SK-N-SH treated with all-trans-retinoic acid at 6 μM for 48 hours (cell line): ENCODE measurements at regions not wholly inside any gene's neighbourhood (a gene's known extent, or its start where the extent isn't known, plus 50 kb on each side); places are given as distances from the start of the nearest gene placed in this dataset.

Experiments
- ATAC-seq: fragments of 200-7000 bp; cut with Tn5 transposase; 3 replicates; pipeline ENCODE4 v1.9.1; 2020; ENCODE audit warnings: mild to moderate bottlenecking, moderate library complexity
- ARNTL ChIP-seq: fragments of 450-650 bp; formaldehyde crosslinking; IDR thresholded peaks from 2 replicates; pipeline ENCODE4 v1.5.0; 2020; ENCODE audit warnings: low read depth, mild to moderate bottlenecking, moderate library complexity, borderline replicate concordance
- BACH2 ChIP-seq: fragments of 250-450 bp; sonication (Bioruptor Pico); IDR thresholded peaks from 2 replicates; pipeline ENCODE4 v1.9.0; 2021; ENCODE audit warnings: mild to moderate bottlenecking, borderline replicate concordance
- CSDC2 ChIP-seq: fragments of 250-450 bp; sonication (Bioruptor Pico); IDR thresholded peaks from 2 replicates; pipeline ENCODE4 v1.5.0; 2020; ENCODE audit warnings: mild to moderate bottlenecking, moderate library complexity
- ESRRG ChIP-seq: fragments of 250-450 bp; sonication (Bioruptor Pico); IDR thresholded peaks from 2 replicates; pipeline ENCODE4 v1.6.1; 2021; ENCODE audit warnings: mild to moderate bottlenecking
- ISL1 ChIP-seq: fragments of 250-450 bp; sonication (Bioruptor Pico); IDR thresholded peaks from 2 replicates; pipeline ENCODE4 v2.1.2; 2022; ENCODE audit warnings: mild to moderate bottlenecking, moderate library complexity
- OSR1 ChIP-seq: fragments of 250-450 bp; sonication (Bioruptor Pico); IDR thresholded peaks from 2 replicates; pipeline ENCODE4 v1.8.0; 2022; ENCODE audit warnings: moderate library complexity, mild to moderate bottlenecking, inconsistent platforms
- PPARA ChIP-seq: fragments of 250-450 bp; sonication (Bioruptor Pico); IDR thresholded peaks from 2 replicates; pipeline ENCODE4 v1.5.0; 2020; ENCODE audit warnings: mild to moderate bottlenecking, borderline replicate concordance
- TCF4 ChIP-seq: fragments of 250-450 bp; sonication (Bioruptor Pico); IDR thresholded peaks from 2 replicates; pipeline ENCODE4 v1.8.0; 2021; ENCODE audit warnings: mild to moderate bottlenecking, moderate library complexity, borderline replicate concordance
- TOX ChIP-seq: fragments of 250-450 bp; sonication (Bioruptor Pico); IDR thresholded peaks from 2 replicates; pipeline ENCODE4 v1.8.0; 2021; ENCODE audit warnings: mild to moderate bottlenecking, moderate library complexity, borderline replicate concordance
- ZC3H10 ChIP-seq: fragments of 250-450 bp; sonication (Bioruptor Pico); IDR thresholded peaks from 2 replicates; pipeline ENCODE4 v1.5.1; 2021; ENCODE audit warnings: mild to moderate bottlenecking, moderate library complexity
- ZFP3 ChIP-seq: fragments of 250-450 bp; sonication (Bioruptor Pico); IDR thresholded peaks from 2 replicates; pipeline ENCODE4 v1.5.0; 2020; ENCODE audit warnings: mild to moderate bottlenecking, moderate library complexity
- ZFP30 ChIP-seq: fragments of 450-650 bp; formaldehyde crosslinking; IDR thresholded peaks from 2 replicates; pipeline ENCODE4 v1.5.0; 2022; ENCODE audit warnings: mild to moderate bottlenecking, moderate library complexity
- ZNF565 ChIP-seq: fragments of 450-650 bp; formaldehyde crosslinking; conservative IDR thresholded peaks from 2 replicates; pipeline ENCODE4 v1.5.0; 2020; ENCODE audit warnings: low read depth, mild to moderate bottlenecking, moderate library complexity
- ZNF70 ChIP-seq: fragments of 450-650 bp; formaldehyde crosslinking; IDR thresholded peaks from 2 replicates; pipeline ENCODE4 v1.5.0; 2020; ENCODE audit warnings: mild to moderate bottlenecking, moderate library complexity
- ZNF8 ChIP-seq: fragments of 450-650 bp; formaldehyde crosslinking; IDR thresholded peaks from 2 replicates; pipeline ENCODE4 v1.5.0; 2020; ENCODE audit warnings: mild to moderate bottlenecking, moderate library complexity
- TF ChIP-seq, protein P1 (sequence below): fragments of 250-450 bp; sonication (Bioruptor Pico); IDR thresholded peaks from 2 replicates; pipeline ENCODE4 v1.5.1; 2021; ENCODE audit warnings: mild to moderate bottlenecking, moderate library complexity
- TF ChIP-seq, protein P2 (sequence below): fragments of 250-450 bp; sonication (Bioruptor Pico); IDR thresholded peaks from 2 replicates; pipeline ENCODE4 v1.8.0; 2020; ENCODE audit warnings: mild to moderate bottlenecking, moderate library complexity, borderline replicate concordance
- TF ChIP-seq, protein P3 (sequence below): fragments of 250-450 bp; sonication (Bioruptor Pico); IDR thresholded peaks from 2 replicates; pipeline ENCODE4 v1.5.0; 2020; ENCODE audit warnings: mild to moderate bottlenecking, moderate library complexity
- TF ChIP-seq, protein P4 (sequence below): fragments of 250-450 bp; sonication (Bioruptor Pico); IDR thresholded peaks from 2 replicates; pipeline ENCODE4 v1.5.1; 2020; ENCODE audit warnings: low read depth, mild to moderate bottlenecking, moderate library complexity
- TF ChIP-seq, protein P5 (sequence below): fragments of 250-450 bp; sonication (Bioruptor Pico); IDR thresholded peaks from 2 replicates; pipeline ENCODE4 v1.8.0; 2021; ENCODE audit warnings: low read depth, mild to moderate bottlenecking, moderate library complexity, borderline replicate concordance

GRCh38 chr19:29001597-29002245, 211.2 kb downstream of the UQCRFS1 start (continued):
- TF ChIP-seq, protein P1, sequence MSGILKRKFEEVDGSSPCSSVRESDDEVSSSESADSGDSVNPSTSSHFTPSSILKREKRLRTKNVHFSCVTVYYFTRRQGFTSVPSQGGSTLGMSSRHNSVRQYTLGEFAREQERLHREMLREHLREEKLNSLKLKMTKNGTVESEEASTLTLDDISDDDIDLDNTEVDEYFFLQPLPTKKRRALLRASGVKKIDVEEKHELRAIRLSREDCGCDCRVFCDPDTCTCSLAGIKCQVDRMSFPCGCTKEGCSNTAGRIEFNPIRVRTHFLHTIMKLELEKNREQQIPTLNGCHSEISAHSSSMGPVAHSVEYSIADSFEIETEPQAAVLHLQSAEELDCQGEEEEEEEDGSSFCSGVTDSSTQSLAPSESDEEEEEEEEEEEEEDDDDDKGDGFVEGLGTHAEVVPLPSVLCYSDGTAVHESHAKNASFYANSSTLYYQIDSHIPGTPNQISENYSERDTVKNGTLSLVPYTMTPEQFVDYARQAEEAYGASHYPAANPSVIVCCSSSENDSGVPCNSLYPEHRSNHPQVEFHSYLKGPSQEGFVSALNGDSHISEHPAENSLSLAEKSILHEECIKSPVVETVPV (CRISPR knock-in tag): no peak
- TF ChIP-seq BACH2: no peak
- no peak for TF ChIP-seq ZNF8 (CRISPR knock-in tag)

- TF ChIP-seq ZC3H10: no peak
- TF ChIP-seq, all 23 proteins: peak for 0
- no peak for ATAC-seq
Observed at GRCh38 chr19:29001141-29001581, 211.8 kb downstream of the UQCRFS1 start.

- no peak for ATAC-seq
- TF ChIP-seq TOX (CRISPR knock-in tag): no peak
- no peak for TF ChIP-seq TCF4
- TF ChIP-seq, protein P2, sequence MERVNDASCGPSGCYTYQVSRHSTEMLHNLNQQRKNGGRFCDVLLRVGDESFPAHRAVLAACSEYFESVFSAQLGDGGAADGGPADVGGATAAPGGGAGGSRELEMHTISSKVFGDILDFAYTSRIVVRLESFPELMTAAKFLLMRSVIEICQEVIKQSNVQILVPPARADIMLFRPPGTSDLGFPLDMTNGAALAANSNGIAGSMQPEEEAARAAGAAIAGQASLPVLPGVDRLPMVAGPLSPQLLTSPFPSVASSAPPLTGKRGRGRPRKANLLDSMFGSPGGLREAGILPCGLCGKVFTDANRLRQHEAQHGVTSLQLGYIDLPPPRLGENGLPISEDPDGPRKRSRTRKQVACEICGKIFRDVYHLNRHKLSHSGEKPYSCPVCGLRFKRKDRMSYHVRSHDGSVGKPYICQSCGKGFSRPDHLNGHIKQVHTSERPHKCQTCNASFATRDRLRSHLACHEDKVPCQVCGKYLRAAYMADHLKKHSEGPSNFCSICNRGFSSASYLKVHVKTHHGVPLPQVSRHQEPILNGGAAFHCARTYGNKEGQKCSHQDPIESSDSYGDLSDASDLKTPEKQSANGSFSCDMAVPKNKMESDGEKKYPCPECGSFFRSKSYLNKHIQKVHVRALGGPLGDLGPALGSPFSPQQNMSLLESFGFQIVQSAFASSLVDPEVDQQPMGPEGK (CRISPR knock-in tag): no peak
- no peak for TF ChIP-seq ARNTL (CRISPR knock-in tag)
- TF ChIP-seq, protein P1 (CRISPR knock-in tag): no peak
Observed at GRCh38 chr19:28999724-29000433, 213.1 kb downstream of the UQCRFS1 start.

GRCh38 chr19:28998974-28999373, 214.0 kb downstream of the UQCRFS1 start:
- ATAC-seq: no peak
- TF ChIP-seq CSDC2 (CRISPR knock-in tag) (no peak), ZFP30 (CRISPR knock-in tag) (no peak), ZFP3 (CRISPR knock-in tag) (no peak), TOX (CRISPR knock-in tag) (no peak), ARNTL (CRISPR knock-in tag) (no peak), ZNF565 (no peak), ISL1 (CRISPR knock-in tag) (no peak), OSR1 (no peak), BACH2 (no peak), ZNF70 (CRISPR knock-in tag) (no peak), ESRRG (CRISPR knock-in tag) (no peak), PPARA (no peak), ZC3H10 (no peak)
- TF ChIP-seq, protein P3, sequence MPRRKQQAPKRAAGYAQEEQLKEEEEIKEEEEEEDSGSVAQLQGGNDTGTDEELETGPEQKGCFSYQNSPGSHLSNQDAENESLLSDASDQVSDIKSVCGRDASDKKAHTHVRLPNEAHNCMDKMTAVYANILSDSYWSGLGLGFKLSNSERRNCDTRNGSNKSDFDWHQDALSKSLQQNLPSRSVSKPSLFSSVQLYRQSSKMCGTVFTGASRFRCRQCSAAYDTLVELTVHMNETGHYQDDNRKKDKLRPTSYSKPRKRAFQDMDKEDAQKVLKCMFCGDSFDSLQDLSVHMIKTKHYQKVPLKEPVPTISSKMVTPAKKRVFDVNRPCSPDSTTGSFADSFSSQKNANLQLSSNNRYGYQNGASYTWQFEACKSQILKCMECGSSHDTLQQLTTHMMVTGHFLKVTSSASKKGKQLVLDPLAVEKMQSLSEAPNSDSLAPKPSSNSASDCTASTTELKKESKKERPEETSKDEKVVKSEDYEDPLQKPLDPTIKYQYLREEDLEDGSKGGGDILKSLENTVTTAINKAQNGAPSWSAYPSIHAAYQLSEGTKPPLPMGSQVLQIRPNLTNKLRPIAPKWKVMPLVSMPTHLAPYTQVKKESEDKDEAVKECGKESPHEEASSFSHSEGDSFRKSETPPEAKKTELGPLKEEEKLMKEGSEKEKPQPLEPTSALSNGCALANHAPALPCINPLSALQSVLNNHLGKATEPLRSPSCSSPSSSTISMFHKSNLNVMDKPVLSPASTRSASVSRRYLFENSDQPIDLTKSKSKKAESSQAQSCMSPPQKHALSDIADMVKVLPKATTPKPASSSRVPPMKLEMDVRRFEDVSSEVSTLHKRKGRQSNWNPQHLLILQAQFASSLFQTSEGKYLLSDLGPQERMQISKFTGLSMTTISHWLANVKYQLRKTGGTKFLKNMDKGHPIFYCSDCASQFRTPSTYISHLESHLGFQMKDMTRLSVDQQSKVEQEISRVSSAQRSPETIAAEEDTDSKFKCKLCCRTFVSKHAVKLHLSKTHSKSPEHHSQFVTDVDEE: no peak
- TF ChIP-seq, protein P4, sequence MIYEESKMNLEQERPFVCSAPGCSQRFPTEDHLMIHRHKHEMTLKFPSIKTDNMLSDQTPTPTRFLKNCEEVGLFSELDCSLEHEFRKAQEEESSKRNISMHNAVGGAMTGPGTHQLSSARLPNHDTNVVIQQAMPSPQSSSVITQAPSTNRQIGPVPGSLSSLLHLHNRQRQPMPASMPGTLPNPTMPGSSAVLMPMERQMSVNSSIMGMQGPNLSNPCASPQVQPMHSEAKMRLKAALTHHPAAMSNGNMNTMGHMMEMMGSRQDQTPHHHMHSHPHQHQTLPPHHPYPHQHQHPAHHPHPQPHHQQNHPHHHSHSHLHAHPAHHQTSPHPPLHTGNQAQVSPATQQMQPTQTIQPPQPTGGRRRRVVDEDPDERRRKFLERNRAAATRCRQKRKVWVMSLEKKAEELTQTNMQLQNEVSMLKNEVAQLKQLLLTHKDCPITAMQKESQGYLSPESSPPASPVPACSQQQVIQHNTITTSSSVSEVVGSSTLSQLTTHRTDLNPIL (CRISPR knock-in tag): no peak
- TF ChIP-seq, protein P2 (CRISPR knock-in tag): no peak
- TF ChIP-seq, protein P1 (CRISPR knock-in tag): no peak
- TF ChIP-seq, protein P5, sequence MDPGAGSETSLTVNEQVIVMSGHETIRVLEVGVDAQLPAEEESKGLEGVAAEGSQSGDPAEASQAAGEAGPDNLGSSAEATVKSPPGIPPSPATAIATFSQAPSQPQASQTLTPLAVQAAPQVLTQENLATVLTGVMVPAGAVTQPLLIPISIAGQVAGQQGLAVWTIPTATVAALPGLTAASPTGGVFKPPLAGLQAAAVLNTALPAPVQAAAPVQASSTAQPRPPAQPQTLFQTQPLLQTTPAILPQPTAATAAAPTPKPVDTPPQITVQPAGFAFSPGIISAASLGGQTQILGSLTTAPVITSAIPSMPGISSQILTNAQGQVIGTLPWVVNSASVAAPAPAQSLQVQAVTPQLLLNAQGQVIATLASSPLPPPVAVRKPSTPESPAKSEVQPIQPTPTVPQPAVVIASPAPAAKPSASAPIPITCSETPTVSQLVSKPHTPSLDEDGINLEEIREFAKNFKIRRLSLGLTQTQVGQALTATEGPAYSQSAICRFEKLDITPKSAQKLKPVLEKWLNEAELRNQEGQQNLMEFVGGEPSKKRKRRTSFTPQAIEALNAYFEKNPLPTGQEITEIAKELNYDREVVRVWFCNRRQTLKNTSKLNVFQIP (CRISPR knock-in tag): no peak
